GM12874 (cell line): ENCODE measurements at regions not wholly inside any gene's neighbourhood (a gene's known extent, or its start where the extent isn't known, plus 50 kb on each side); places are given as distances from the start of the nearest gene placed in this dataset.

ENCODE experiments used
- CTCF ChIP-seq: IDR thresholded peaks from 2 replicates; pipeline ENCODE4 v1.5.1; 2011; ENCODE audit warnings: low read depth, mild to moderate bottlenecking, control low read depth, low read length, moderate library complexity; ENCODE audit not compliant: insufficient read depth

DNA sequence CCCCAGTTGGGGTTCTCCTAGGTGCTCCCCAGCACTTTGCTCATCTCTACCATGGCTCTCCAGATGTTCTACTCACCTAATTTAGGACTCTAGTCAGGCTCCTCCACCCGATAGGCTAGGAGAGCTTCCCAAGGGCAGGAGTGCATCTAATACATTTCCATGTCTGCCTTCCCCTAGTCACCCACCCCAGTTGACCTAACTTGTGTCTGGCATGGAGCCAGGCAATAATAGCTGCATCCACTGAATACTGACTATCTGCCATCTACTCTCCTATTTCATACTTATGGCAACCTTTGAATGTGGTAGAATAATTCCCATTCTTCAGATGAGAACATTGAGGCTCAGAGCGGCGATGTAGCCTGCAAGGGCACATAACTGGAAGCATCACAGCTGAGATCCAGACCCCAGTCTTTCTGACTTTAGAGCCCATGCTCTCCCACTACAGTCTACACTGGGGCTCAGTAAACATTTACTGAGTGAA is 71.8 kb upstream of the YWHAQ start:
- no peak for TF ChIP-seq CTCF

DNA sequence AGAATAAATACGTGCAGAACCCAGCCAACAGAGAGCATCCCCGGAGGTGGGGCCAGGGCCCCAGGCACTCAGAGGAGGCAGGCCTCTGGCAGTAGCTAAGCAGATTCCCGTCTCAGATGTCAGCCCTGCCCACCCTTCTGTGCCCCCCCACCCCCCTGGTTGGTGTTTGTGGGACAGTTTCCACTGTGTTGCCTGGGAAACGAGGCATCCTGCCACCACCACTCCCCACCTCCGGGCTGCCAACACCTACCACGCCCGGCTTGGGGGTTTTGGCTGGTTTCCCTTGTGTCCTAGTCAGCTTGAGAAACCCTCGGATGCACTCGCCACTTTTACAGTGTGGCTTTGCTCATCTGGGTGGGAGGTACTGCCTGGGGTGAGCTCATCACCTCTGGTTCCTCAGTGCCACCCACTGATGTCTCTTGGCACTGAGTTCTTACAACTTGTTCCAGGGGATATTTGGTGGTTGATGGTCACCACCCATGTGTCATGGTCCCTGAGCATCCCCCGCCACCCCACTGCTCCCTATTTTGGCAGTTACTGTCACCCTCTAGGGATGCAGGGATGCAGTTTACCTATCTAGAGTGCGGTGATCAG is 72.4 kb upstream of the YWHAQ start:
- TF ChIP-seq CTCF, result no peak

DNA sequence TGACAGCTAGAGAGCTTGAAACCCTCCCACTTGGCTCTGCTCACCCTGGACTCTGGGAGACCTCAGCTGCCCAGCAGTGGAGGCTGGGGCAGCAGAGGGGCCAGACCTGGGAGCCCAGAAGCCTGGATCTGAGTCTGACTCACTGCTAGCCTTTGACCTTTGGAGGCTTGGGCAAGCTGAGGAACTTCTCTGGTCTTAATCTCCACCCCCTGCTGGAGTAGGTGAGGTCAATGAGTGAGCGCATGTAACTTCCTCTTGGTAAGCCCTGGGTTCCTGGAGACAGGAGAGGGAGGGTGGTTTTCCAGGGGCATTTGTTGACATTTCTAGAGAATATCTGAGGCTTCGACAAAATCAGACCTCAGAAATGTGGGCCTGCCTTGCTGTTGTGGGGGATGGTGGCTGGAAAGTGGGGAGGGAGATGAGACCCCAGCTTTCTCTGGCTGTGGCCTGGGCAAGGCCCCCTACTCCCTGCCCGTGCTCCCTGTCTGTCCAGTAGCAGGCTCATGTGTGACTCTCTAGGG is 73.0 kb upstream of the YWHAQ start:
- TF ChIP-seq CTCF, result no peak

- no peak for TF ChIP-seq CTCF
Measured at GRCh38 chr2:9704600-9704999, 73.8 kb upstream of the YWHAQ start.

DNA sequence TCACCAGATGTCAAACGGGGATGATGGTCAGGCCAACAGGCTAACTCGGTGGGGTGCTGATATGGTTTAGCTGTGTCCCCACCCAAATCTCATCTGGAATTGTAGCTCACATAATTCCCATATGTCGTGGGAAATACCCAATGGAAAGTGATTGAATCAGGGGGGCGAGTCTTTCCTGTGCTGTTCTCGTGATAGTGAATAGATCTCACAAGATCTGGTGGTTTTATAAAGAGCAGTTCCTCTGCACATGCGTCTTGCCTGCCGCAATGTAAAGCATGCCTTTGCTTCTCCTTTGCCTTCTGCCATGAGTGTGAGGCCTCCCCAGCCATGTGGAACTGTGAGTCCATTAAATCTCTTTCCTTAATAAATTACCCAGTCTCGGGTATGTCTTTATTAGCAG is 74.4 kb upstream of the YWHAQ start:
- no peak for TF ChIP-seq CTCF

DNA sequence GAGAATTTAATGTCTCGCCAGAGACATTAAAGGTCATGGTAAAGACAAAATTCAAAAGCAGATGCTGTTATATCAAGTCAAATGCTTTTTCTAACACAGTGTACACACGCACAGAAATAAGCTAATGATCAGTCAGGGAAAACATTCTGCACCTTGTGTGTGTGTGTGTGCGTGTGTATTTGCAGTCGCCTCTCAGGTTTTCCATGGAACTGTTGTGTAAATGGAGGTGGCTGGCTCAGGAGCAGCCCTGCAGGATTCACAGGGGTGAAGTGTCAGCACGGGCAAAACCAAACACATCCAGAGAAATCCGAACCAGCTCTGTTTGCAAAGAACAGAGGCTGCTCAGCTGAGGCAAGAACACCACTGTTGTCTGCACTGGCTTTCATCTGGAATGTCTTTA is 76.2 kb upstream of the YWHAQ start:
- no peak for TF ChIP-seq CTCF

DNA sequence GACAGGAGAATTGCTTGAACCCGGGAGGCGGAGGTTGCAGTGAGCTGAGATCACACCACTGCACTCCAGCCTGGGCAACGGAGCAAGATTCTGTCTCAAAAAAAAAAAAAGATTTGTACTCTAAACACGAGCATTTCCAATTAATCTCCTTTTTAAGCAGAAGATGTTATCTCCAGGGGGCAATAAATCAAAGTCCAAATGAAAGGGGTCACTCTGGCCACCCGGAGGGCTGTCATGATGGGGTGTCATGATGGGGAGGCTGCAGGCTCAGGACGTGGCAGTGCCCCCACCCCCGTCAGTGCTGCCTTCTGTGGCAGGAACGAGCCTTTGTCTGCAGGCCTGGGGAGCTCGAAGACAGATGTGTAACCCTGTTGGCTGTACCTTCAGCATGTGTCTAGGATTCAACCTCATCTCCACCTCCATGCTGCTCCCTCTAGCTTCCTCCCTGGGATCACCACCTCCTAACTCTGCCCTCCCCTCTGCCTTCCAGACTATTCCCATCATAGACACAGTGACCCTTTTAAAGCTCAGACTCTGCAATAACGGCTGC is 76.9 kb upstream of the YWHAQ start:
- TF ChIP-seq CTCF, result no peak
